Activated B cell treated with CpG ODN at 0.5 μM for 24 hours (primary cell): ENCODE measurements at regions not wholly inside any gene's neighbourhood (a gene's known extent, or its start where the extent isn't known, plus 50 kb on each side); places are given as distances from the start of the nearest gene placed in this dataset.

ENCODE experiments used
- ATAC-seq: fragments of 200-7000 bp; cut with Tn5 transposase; one replicate; pipeline ENCODE4 v1.10.0; 2021; ENCODE audit warnings: low read depth, mild to moderate bottlenecking, moderate library complexity
- CTCF ChIA-PET: fragments of 350-600 bp; sonication (Branson Sonifier 250); formaldehyde crosslinking; loops from one replicate; lab custom pipeline; 2021; ENCODE audit warnings: antibody characterized with exemption; lab: Charles Lee
- POLR2A ChIA-PET: fragments of 350-600 bp; sonication (Branson Sonifier 250); formaldehyde crosslinking; loops from one replicate; lab custom pipeline; 2021; ENCODE audit warnings: antibody characterized with exemption; lab: Charles Lee
- DNase-seq: peaks from one replicate; pipeline ENCODE4 v3.0.0; 2022
- H3K27ac Mint-ChIP-seq: one replicate; pipeline ENCODE4 v1.8.0; 2020; ENCODE audit warnings: mixed read lengths
- H3K27me3 Mint-ChIP-seq: one replicate; pipeline ENCODE4 v1.8.0; 2021; ENCODE audit warnings: mixed read lengths
- H3K36me3 Mint-ChIP-seq: one replicate; pipeline ENCODE4 v1.8.0; 2021; ENCODE audit warnings: low read depth, mixed read lengths
- H3K4me1 Mint-ChIP-seq: one replicate; pipeline ENCODE4 v1.8.0; 2021; ENCODE audit warnings: mixed read lengths
- H3K4me3 Mint-ChIP-seq: one replicate; pipeline ENCODE4 v1.8.0; 2020; ENCODE audit warnings: mild to moderate bottlenecking, mixed read lengths
- H3K9me3 Mint-ChIP-seq: one replicate; pipeline ENCODE4 v1.8.0; 2020; ENCODE audit warnings: mixed read lengths
- intact Hi-C: fragments of 100-400 bp; cut with micrococcal nuclease; formaldehyde crosslinking; loops from one replicate; pipeline ENCODE4 v1.15.1; 2024
- TF ChIP-seq, protein P1 (sequence below): fragments of 200-600 bp; IDR thresholded peaks from one replicate; pipeline ENCODE4 v1.8.0; 2022; ENCODE audit warnings: antibody characterized with exemption, mild to moderate bottlenecking

DNA sequence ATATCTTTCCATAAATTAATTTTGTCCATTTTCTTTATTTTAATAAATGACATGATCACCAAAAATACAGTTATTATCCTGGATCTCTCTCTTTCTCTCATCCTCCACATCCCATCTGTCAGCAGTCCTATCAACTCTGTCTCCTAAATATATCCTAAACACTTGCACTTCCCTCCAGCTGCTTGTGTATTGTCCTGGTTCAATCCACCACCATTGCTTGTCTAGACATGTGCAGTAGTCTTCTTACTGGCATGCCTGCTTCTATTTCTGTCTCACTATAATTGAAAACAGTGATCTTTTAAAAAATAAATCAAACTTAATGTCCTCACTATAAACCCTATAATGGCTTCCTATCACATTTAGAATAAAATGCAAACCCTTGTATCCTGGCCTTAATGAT, 2168.6 kb upstream of the PIK3C3 start:
- Mint-ChIP-seq H3K9me3 (no peaks in the 10 kb centered on the region), H3K4me3 (no peak overlapping the region), H3K4me1 (no peaks in the 10 kb centered on the region), H3K27me3 (no peaks in the 10 kb centered on the region), H3K36me3 (no peaks in the 10 kb centered on the region), H3K27ac (no peak overlapping the region)
- ATAC-seq (no peak), DNase-seq (no peak)
- intact Hi-C loops, result no loop called here
- CTCF ChIA-PET, result no interaction called here
- POLR2A ChIA-PET, result no interaction called here
- TF ChIP-seq, protein P1, sequence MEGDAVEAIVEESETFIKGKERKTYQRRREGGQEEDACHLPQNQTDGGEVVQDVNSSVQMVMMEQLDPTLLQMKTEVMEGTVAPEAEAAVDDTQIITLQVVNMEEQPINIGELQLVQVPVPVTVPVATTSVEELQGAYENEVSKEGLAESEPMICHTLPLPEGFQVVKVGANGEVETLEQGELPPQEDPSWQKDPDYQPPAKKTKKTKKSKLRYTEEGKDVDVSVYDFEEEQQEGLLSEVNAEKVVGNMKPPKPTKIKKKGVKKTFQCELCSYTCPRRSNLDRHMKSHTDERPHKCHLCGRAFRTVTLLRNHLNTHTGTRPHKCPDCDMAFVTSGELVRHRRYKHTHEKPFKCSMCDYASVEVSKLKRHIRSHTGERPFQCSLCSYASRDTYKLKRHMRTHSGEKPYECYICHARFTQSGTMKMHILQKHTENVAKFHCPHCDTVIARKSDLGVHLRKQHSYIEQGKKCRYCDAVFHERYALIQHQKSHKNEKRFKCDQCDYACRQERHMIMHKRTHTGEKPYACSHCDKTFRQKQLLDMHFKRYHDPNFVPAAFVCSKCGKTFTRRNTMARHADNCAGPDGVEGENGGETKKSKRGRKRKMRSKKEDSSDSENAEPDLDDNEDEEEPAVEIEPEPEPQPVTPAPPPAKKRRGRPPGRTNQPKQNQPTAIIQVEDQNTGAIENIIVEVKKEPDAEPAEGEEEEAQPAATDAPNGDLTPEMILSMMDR, result no peak

GRCh38 chr18:39784541-39784940, 2170.5 kb upstream of the PIK3C3 start:
- DNase-seq (no peak), ATAC-seq (no peak)
- ChIA-PET CTCF (no interaction called here), POLR2A (no interaction called here)
- H3K36me3 Mint-ChIP-seq, result no peaks in the 10 kb centered on the region
- no peak overlapping the region for H3K27ac Mint-ChIP-seq
- H3K27me3 Mint-ChIP-seq, result no peaks in the 10 kb centered on the region
- peaks cover under 1% of the 10 kb centered on the region for H3K9me3 Mint-ChIP-seq
- TF ChIP-seq, protein P1, result no peak
- no peaks in the 10 kb centered on the region for H3K4me1 Mint-ChIP-seq
- no peak overlapping the region for H3K4me3 Mint-ChIP-seq
- intact Hi-C loops, result no loop called here

GRCh38 chr18:39781565-39781964, 2173.5 kb upstream of the PIK3C3 start:
- ChIA-PET POLR2A (no interaction called here), CTCF (no interaction called here)
- DNase-seq (no peak), ATAC-seq (no peak)
- Mint-ChIP-seq H3K36me3 (no peaks in the 10 kb centered on the region), H3K4me3 (no peak overlapping the region), H3K27ac (no peak overlapping the region), H3K9me3 (peaks cover 4% of the 10 kb centered on the region), H3K4me1 (no peaks in the 10 kb centered on the region), H3K27me3 (no peaks in the 10 kb centered on the region)
- TF ChIP-seq, protein P1, result no peak
- intact Hi-C loops, result no loop called here

DNA sequence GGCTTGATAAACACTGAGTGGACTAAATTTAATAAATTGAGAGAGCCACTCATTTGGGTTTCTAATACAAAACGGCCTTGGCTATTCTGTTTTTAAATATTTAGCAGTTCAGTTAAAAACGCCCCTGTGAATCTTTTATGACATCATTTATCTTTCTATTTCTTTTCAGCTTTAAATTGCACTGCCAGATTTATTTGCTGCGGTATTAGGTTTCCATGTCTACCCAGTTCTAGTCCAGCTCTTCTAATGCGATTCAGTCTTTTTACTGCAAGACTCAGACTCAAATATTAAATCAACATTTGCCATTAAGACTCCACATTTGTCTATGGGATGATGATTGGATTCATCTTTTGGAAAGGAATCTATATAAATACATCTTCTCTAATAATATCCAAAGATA, 2174.3 kb upstream of the PIK3C3 start:
- intact Hi-C loops, result no loop called here
- ChIA-PET CTCF (no interaction called here), POLR2A (no interaction called here)
- Mint-ChIP-seq H3K9me3 (peaks cover 4% of the 10 kb centered on the region), H3K4me3 (no peak overlapping the region), H3K27me3 (no peaks in the 10 kb centered on the region), H3K36me3 (no peaks in the 10 kb centered on the region), H3K27ac (no peak overlapping the region), H3K4me1 (no peaks in the 10 kb centered on the region)
- DNase-seq (no peak), ATAC-seq (no peak)
- TF ChIP-seq, protein P1, result no peak

DNA sequence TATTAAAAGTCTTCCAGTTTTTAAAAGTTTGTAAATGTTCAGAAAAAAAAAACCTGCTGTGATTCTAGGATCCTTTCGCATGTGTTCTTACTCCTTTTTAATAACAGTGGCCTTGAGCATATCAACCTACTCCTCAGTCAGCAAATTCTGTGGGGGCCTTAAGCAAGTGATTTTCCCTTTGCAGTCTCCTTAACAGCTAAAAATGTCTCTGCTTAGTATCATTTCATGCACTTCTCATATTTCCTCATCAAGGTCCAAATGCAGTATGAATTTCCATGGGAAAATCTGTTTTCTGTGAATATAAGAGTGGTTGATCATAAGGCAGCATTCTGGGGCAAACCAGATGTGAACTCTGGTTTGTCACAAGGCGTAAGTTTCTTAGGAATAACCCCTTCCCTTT, 2175.1 kb upstream of the PIK3C3 start:
- POLR2A ChIA-PET, result no interaction called here
- peaks cover 4% of the 10 kb centered on the region for H3K9me3 Mint-ChIP-seq
- DNase-seq (no peak), ATAC-seq (no peak)
- H3K36me3 Mint-ChIP-seq, result no peaks in the 10 kb centered on the region
- TF ChIP-seq, protein P1, result no peak
- intact Hi-C loops, result no loop called here
- no peak overlapping the region for H3K4me3 Mint-ChIP-seq
- no peaks in the 10 kb centered on the region for H3K27me3 Mint-ChIP-seq
- H3K27ac Mint-ChIP-seq, result no peak overlapping the region
- CTCF ChIA-PET, result no interaction called here
- no peaks in the 10 kb centered on the region for H3K4me1 Mint-ChIP-seq
